Kidney glomerular epithelial cell (primary cell): ENCODE measurements at regions not wholly inside any gene's neighbourhood (a gene's known extent, or its start where the extent isn't known, plus 50 kb on each side); places are given as distances from the start of the nearest gene placed in this dataset.

ENCODE experiments used
- DNase-seq: peaks from one replicate; lab custom pipeline; 2025; lab: John Stamatoyannopoulos, UW

DNA sequence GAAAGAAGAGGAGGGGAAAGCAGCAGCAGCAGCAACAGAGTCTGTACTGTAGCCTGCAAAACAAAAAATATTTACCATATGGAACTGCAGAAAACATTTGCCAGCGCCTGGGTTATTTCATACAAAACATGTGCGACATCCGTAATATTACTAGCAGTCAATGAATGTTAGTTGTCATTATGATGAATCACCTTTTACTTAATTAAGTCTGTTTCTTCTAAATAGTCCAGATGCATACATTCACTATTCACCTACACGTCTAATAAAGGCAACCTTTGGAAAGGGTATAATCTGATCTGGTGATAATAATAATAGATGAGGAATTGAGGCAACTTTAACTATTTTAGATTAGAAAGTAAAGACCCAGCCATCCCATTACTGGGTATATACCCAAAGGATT is 426.3 kb upstream of the ST6GAL2 start:
- DNase-seq: no peak

DNA sequence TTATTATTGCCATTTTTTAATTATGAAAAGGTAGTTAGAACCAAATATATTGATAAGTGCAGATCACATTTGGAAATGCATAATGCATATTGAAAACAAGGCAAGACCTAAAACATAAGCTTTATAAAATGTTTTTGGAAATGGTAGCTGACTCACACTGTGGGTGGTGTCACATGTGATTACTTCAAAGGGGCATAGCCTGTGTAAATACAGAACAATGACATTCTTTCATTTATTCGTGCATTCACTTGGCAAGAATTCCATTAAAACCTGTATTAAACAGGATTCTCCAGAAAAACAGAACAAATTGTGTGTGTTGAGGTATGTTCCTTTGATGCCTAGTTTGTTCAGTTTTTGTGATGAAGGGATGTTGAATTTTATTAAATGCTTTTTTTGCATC is 427.3 kb upstream of the ST6GAL2 start:
- no peak for DNase-seq

DNA sequence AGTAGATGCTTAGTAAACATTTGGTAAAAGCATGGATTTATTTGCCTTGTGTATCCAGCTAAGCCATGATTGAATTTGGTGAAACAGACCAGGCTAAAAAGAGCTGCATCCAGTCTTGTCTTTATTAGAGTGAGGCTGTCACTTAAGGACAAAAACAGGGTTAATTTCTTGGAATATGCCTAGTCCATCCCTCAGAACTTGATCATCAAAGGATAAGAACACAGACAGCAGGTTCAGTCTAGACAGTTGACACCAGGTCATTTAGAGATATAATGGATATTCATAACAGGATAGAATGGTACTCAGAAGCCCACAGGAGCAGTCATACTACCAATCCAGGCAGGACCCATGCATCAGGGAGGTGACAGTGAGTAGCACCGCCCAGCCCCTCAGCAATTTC is 434.9 kb upstream of the ST6GAL2 start:
- no peak for DNase-seq

DNA sequence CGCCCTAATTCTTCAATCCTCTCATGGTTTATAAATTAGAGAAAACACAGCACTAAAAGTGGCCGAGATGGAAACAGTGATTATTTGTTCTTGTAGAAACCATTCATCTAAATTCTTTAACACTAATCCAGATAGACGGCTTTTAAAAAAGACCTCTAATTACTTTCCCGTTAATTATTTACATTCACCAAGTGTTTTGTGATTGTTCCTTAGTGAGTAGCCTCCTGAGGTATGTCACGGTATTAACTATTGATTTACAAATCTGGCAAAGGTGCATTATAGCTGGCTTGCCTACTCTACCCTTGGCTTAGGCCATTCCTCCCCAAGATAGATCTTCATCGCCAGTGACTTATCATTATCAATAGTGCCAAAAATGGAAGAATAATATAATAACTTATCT is 436.4 kb upstream of the ST6GAL2 start:
- peak; percentile 6 for DNase-seq

DNA sequence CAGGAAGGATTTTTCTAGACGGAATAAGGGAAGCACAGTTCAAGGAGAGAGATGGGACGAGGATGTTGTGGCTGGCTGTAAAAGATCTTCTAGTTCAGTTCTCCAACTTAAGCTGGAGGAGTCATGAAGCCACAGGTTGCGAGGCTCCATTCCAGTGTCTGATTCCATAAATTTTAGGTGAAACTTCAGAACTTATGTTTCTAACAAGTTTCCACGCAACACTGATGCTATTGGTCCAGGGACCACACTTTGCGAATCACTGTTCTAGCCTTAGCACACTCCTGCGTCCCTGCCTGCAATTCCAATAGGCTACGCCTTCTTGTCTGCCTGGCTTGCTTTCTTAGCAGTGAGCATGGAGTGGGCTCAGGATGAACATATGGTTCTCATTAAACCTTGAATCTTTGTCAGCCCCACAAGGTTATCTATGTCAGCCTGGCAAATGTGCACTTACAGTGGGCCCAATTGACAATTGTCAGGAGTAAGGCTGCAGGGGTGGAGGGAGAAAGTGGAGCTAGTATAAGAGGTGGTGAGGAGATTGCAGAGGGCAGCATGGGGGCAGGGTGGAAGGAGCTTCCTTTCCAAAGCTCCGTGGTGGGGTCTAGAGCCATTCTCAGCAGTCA is 438.1 kb upstream of the ST6GAL2 start:
- DNase-seq: no peak

DNA sequence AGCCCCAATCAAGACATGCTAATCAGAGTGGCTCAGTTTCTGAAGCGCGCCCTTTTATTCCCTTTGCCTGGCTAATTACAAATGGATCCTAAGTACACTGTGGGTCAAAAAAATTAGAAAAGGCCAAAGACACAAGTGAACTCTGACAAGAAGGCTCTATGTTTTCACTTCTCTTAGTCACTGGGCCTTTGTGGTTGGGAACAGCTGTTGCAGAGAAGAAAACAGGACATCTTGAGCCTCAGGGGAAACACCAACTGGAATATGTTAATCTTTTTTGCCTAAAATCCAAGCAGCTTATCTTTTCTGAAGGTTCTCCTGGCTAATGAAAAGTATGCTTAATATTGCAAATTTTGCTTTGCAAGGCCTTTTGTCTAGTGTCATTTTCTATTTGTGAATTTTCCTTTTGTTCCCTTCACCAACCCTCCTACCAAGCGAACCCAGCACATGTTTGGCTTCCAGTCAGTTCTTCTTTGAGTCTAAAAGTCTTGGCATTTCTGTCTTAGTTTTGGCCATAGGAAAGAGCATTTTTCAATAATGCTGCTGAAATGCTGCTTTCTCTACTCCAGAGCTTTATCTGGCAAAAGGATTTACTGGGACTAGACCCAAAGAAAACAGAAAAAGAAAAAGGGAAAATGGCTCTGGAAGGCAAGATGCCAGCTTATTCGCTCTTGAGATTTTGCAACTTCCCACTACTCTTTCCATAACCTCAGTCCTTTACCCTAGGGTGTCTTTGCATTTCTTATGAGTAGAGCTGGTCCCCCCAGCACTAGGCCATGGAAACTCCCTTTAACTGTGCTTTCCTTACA is 440.2 kb upstream of the ST6GAL2 start:
- DNase-seq: no peak

DNA sequence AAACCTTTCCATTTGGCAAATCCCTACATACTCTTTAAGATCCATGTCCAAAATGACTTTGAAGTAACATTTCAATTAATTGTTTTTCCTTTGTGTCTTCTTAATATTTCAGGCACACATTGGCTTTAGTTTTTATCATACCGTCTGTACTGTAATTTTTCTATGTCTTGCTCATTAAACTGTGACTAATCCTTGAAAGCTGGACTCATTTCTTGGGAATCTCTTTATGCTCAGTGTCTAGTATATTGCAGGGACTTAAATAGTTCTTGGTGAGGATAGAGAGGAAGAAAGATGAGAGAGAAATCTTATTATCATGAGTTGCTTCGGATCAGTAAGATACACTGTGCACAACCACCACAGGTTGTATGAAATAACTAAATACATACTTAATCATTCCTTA is 448.3 kb upstream of the ST6GAL2 start:
- DNase-seq: peak; percentile 20

DNA sequence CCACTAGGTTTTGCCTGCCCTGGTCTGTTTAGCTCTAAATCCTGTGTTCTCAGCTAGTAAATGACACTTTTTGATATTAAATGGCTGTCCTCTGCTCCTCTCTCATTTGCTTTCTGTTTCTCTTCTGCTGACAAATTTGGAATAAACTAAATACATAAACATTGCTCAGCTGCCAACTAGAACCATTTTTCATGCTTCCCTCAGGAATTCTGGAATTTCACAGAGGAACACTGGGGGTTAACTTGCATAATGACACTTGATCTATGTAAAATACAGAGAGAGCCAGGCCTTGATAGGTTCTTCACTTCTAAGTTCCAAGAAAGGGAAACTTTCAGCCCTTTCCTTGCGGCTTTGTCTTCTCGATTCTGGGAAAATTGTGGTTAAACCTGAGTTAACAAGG is 450.6 kb upstream of the ST6GAL2 start:
- DNase-seq: no peak

DNA sequence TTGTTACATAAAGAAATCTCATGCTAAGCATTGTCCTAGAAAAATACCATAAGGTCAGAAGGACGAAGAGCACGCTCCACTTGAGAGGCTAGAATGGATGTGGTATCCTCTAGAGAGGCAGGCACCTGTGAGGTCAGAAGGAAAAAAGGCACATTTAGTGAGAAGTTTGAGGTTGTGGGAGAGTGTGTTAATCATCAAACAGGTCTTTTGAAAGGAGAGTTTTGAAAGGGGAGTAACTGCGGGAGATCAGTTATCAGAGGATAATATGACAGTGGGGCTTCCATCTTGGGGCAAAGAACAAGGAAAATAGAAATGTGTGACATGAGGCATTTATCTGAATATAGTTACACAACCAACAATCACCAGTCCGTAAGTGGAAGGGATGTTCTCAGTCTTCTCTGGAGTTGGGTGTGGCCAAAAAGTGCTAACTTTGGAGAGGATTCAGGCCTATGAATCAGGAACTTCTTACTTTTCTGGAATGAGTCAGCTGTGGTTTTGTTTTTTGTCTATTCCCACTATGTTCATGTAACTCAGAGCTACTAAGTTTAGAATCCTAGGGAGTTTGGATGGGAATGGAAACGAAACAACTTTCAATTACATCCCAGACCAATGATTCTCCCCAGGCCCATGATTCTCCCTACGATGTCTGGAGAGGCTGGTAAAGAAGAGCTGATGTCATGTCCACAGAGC is 451.4 kb upstream of the ST6GAL2 start:
- peak; percentile 76 for DNase-seq

DNA sequence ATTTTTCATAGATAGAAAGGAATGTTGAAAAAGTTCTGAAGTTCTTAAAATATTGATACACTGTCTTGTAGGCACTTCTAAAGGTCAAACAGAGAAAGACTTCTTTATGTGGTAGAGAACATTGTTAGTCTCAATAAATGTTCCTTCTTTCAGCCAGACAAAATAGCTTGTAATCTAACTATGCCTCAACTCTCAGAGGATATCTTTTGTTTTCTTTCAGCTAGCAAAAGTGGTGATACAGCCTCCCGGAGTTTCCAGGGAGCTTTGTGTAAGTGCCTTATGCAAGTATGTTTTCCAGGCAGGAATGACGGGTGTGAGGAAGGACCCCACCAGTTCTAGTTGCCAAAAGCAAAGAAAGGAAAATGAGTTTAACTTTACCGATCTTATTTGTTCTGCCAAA is 452.1 kb upstream of the ST6GAL2 start:
- no peak for DNase-seq

DNA sequence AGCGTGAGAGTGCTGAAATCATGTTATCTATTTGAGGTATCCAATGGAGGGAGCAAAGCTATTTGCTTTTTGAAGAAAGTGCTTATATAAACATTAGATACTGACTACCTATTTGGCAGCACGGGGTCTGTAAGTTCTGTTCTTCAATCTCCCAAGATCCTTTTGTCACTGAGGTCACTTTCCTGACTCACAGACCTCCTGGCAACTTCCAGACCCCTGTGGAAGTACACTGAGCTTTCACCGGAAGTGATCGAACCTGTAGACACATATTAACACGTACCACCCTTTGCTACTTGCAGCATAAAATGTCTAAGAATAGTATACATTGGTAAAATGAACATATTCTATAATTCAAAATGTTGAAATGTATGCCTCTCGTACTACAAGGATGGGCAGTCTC is 452.6 kb upstream of the ST6GAL2 start:
- DNase-seq: no peak

DNA sequence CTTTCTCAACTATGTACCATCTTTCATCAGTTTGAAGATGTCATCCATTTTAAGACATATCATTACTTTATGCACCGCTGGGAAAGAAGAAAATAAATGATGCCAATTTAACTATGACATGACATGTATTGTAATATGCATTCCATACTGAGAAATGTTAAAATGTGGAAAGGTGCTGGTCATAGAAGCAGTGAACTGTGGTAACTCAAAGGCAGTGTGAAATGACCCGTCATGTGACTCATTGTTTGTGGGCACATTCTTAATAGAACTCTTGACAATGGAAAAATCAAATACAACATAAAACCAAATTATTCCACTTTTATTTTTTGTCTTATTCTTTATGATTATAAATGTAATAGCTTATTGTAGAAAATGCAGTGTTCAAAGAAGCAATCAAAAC is 455.0 kb upstream of the ST6GAL2 start:
- DNase-seq: no peak

DNA sequence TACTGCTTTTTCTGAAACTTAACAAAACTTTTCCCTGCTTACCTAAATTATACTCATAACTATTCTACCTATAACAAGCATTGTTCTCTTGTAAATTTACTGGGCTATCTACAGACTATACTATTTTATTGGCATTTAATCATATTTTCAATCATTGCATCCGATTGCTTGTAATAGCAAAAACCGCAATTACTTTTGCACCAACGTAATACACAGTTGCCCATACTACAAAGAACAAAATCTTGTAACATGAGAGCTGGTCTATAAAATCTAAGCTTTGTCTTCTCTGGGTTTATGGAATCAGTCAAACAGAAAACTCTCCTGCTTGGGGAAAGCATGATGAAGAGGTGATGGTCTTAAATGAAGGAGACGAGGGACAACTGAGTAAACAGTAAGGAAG is 463.4 kb upstream of the ST6GAL2 start:
- DNase-seq: no peak

DNA sequence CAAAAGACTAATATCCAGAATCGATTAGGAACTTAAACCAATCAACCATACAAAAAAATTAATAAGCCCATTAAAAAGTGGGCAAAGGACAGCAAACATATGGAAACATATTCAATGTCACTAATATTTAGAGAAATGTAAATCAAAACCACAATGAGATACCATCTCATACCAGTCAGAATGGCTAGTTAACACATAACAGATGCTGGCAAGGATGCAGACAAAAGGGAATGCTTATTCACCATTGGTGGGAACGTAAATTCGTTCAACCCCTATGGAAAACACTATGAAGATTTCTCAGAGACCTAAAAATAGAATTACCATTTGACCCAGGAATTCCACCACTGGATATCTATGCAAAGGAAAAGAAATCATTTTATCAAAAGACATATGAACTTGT is 468.2 kb upstream of the ST6GAL2 start:
- no peak for DNase-seq

DNA sequence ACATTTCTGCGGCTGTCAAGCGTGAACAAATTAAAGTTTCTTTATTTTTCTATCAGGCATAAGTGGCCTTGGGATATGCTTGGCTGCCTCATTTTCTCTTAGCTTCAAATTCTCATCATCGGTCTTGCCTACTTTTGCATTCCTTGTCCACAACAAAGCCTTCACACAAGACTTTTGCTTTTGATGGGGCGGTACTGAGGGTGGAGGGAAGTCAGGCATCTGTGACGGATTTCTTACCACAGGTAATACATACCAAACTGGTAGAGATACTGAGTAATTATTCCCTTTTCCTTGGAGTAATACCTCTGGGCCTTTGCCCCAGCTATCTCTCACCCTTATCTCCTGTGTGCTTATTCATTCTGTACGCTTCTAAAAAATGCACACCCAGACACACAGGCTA is 468.3 kb upstream of the RGPD4 start:
- DNase-seq: peak; percentile 88

DNA sequence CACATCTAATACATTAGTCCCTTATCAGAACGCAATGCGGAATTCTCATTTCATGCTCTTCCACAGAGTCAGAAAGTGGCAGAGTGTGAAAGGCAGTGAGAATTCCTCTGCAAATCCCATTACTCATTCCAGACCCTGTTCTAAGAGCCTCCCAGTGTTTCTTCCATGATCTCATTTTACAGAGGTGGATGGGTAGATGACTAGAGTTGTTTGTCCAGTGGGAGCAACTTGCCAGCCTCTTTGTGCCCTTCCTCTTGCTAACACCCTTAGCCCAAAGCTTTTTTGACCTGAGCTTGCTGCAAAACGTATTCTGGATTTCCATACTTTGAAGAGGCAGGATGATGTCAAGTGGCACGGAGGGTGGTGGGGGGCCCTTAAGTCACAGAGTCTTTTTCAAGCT is 467.7 kb upstream of the RGPD4 start:
- peak; percentile 76 for DNase-seq

DNA sequence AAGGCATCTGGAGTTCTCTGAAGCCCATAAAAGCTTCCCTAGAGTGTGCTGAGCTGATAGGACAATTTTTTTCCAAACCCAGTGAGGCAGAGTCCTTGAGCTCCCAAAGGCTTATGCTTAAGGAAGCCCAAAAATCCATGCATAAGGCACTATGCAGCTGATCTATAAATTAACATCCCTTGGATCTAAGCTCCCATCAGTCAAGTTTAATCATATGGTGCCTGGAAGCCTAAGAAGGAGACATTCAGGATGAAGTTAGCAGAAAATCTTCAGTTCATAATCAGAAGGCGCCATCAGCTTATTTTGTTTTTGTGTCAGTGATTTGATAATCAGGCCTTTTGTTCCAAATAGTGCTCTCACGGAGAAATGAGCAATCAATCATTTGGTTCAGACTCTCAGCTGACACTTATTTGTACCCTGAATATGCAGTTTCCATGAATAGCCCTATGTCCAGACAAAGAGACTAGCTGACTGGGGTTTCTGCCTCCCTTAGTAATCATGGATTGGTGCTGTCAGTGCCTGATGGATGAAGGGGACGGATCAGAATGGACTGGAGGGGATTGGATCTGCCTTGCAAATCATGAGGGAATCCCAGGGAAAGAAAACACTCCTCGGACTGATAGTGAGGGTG is 464.8 kb upstream of the RGPD4 start:
- DNase-seq: no peak

DNA sequence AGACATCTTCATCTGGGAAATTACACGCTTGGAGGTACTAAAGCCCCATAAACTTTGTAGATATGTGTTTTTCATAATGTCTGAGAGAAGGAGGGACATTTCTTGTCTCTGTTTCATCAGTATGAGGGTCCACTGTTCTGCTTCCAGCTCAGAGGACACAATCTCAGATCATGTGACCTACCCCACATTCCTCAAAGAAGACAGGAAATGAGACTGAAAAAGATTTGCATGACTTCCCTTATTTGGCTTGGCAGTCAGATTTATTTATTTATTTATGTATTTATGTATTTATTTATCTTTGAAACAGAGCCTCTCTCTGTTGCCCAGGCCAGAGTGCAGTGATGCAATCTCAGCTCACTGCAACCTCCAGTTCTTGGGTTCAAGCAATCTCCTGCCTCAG is 463.7 kb upstream of the RGPD4 start:
- no peak for DNase-seq

DNA sequence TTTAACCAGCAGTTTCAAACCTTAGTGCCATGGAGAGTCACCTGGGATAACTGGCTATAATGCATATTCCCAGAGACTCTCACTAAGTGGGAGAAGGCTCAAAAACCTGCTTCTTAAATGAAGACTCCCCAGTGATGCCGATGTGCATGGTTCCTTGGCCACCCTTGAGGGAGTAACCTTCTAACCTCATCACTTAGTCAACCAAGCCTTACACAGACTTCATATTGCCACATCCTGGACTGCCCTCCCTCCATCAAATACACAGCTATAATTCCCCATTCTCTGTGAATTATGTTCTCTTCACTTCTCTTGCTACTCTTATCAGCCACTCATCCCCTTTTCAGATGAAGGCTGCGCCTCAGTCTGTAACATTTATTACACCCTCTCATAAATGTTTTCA is 462.9 kb upstream of the RGPD4 start:
- DNase-seq: peak; percentile 2

DNA sequence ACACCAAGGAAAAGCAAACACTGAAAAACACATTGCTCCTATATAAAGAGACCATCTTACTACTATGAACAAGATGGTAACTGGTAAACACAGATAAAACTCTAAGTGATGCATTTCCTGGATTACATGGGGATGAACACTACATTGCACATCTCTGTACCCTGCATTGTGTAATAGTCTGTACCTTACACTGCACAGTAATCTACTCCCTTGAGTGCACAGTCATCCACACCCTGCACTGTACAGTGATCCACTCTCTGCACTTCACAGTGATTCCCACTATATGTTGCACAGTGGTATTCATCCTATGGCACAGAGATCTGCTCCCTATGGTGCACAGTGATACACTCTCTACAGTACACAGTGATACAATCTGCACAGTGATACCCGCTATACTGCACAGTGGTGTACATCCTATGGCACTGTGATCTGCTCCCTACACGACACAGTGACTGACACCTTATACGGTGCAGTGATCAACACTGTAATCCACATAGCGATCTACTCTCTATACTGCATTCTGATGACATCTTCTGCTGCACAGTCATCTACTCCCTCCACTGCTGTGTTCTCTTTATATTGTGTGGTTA is 462.2 kb upstream of the RGPD4 start:
- DNase-seq: no peak

DNA sequence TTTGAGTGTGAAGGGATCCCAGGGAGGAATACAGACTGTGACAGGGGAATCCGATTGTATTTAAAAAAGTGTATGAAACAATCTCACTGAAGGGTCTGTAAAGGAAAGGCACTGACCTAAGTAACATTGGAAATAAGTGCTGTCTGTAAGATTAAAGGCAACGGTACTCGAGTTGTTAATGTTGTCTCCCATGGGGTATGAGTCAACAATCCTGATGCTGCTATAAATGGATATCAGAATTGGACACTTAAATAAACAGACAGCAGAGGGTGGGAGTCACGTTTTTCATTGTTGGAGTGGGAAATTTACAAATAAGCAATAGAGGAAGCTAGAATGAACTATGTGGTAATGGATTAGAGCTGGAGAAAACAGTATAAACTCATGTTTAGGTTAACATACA is 452.4 kb upstream of the RGPD4 start:
- no peak for DNase-seq

DNA sequence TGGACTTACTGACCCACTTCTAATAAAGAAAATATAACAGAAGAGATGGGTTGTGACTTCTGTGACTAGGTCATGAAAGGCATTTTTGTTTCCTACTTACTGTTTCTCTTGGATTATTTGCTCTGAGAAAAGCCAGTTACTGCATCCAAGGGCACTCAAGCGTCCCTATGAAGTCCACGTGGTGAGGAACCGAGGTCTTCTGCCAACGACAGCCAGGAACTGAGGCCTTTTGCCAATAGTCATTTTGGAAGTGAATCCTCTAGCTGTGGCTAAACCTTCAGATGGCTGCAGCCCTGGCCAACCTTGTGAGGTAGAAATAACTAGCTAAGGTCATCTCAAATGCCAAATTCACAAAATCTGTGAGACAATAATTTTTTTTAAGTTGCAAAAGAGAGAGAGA is 449.8 kb upstream of the RGPD4 start:
- DNase-seq: no peak

DNA sequence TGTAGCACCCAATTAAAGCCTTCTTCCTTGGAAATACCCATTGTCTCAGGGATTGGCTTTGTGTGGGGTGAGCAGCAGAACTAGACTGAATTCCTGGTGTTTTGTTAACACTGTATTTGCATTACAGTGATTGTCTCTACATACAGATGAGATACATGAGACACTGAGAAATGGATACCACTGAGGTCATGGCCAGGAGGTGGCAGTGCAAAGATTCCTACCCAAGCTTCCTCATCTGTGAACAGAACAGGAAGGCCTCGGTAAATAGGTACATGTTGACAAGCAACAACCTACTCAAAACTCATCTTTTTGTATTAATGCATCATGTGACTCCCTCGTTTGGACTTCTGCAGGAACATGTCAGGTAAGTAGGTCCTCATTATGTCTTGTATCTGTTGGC is 445.8 kb upstream of the RGPD4 start:
- no peak for DNase-seq
